Activated naive CD8-positive, alpha-beta T cell treated with anti-CD3 and anti-CD28 coated beads, Interleukin-2, amount 10 ng/mL, durations not matched to agents 7 days and 5 days (primary cell): ENCODE measurements at regions not wholly inside any gene's neighbourhood (a gene's known extent, or its start where the extent isn't known, plus 50 kb on each side); places are given as distances from the start of the nearest gene placed in this dataset.

Experiments
- ATAC-seq: fragments of 150-1000 bp; cut with Tn5 transposase; one replicate; pipeline ENCODE4 v1.10.0; 2021; ENCODE audit warnings: low read depth, moderate library complexity
- POLR2A ChIA-PET: fragments of 350-600 bp; sonication (Branson Sonifier 250); formaldehyde crosslinking; loops from one replicate; lab custom pipeline; 2021; ENCODE audit warnings: antibody characterized with exemption; lab: Charles Lee
- DNase-seq: peaks from one replicate; pipeline ENCODE4 v3.0.0; 2021
- H3K27ac Mint-ChIP-seq: one replicate; pipeline ENCODE4 v1.8.0; 2022; ENCODE audit warnings: mild to moderate bottlenecking, mixed read lengths
- H3K27me3 Mint-ChIP-seq: one replicate; pipeline ENCODE4 v1.8.0; 2022; ENCODE audit warnings: mild to moderate bottlenecking, moderate library complexity, mixed read lengths
- H3K36me3 Mint-ChIP-seq: one replicate; pipeline ENCODE4 v1.8.0; 2021; ENCODE audit warnings: mild to moderate bottlenecking, mixed read lengths
- H3K4me1 Mint-ChIP-seq: one replicate; pipeline ENCODE4 v1.8.0; 2021; ENCODE audit warnings: mixed read lengths
- H3K4me3 Mint-ChIP-seq: one replicate; pipeline ENCODE4 v1.8.0; 2022; ENCODE audit warnings: mild to moderate bottlenecking, moderate library complexity, mixed read lengths
- H3K9me3 Mint-ChIP-seq: one replicate; pipeline ENCODE4 v1.8.0; 2021; ENCODE audit warnings: mixed read lengths

DNA sequence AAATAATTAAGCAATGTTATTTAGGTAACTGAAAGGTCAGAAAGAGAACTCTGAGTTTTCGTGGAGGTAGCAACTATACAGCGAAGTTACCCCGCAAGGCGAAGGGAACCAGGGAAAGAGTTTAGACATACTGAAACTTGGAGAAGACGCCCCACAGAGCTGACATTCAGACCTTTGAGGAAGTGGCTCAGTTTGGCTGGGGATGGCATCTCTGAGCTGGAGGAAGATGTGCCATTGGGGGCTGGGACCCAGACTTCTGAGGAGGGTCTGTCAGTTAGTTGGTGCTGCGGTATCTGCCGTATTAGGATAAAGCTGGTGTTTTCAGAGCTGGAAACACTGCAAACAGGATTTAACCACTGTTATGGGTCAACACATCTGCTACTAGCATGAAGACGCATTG lies 156.6 kb downstream of the ANKRD50 start:
- no peaks in the 10 kb centered on the region for H3K9me3 Mint-ChIP-seq
- no peaks in the 10 kb centered on the region for H3K27me3 Mint-ChIP-seq
- ATAC-seq (no peak), DNase-seq (no peak)
- no peak overlapping the region for H3K27ac Mint-ChIP-seq
- POLR2A ChIA-PET, result no interaction called here
- no peaks in the 10 kb centered on the region for H3K4me1 Mint-ChIP-seq
- H3K36me3 Mint-ChIP-seq, result no peaks in the 10 kb centered on the region
- H3K4me3 Mint-ChIP-seq, result no peak overlapping the region

DNA sequence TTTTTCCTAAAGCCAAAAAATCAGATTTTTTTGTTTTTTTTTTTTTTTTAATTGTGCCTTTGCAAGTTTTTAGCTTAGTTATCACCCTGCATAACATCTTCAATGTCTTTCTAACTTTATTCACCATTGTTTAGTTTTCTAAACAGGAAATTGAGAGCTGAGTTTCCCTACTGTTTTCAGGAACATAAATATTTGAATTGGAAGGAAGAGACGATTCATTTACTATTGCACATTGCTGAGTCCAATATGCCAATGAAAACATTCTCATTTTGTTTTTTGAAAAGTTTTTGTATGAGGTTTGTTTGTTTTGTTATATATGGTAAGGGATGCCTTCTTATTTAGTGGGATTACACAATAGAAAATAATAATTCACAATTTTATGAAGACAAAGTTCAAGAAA lies 148.4 kb downstream of the ANKRD50 start:
- ATAC-seq (no peak), DNase-seq (no peak)
- Mint-ChIP-seq H3K27ac (no peak overlapping the region), H3K27me3 (no peaks in the 10 kb centered on the region), H3K4me1 (no peaks in the 10 kb centered on the region), H3K4me3 (no peak overlapping the region), H3K36me3 (no peaks in the 10 kb centered on the region), H3K9me3 (peaks cover 4% of the 10 kb centered on the region)
- POLR2A ChIA-PET, result no interaction called here

DNA sequence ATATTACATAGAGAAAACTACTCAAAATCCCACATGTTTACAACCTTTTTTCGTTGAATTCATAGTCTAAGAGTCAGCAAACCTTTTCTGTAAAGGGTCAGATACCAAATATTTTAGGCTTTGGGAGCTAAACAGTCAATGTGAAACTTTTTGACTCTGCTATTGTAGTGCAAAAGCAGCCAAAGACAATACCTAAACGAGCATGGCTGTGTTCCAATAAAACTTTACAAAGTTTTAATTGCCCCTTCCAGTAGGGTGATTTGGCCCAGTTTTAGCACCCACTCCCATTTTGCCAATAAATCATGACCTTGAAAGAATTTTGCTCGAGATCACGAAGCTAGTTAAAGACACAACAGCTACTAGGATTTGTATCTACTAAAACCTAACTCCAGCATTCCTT lies 147.2 kb downstream of the ANKRD50 start:
- ATAC-seq, result no peak
- Mint-ChIP-seq H3K36me3 (no peaks in the 10 kb centered on the region), H3K4me3 (no peak overlapping the region), H3K27ac (no peak overlapping the region), H3K9me3 (peaks cover 4% of the 10 kb centered on the region), H3K4me1 (no peaks in the 10 kb centered on the region), H3K27me3 (no peaks in the 10 kb centered on the region)
- no peak for DNase-seq
- POLR2A ChIA-PET, result no interaction called here

DNA sequence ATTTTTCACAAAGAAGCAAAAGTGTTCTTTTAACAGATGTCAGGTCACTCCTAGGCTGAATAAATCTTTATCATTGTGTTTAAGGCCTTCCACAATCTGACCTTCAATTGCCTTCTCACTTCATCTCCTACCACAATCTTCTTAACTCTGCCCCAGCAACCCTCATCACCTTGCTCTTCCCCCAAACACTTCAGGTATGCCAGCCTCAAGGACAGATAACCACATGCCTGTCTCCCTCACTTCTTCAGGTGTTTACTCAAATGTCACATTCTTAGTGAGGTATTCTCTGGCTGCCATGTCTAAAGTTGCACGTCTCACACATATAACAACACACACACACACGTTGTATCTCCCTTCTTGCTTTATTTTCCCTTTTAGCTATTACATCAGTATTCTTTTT lies 146.5 kb downstream of the ANKRD50 start:
- peaks cover 4% of the 10 kb centered on the region for H3K9me3 Mint-ChIP-seq

DNA sequence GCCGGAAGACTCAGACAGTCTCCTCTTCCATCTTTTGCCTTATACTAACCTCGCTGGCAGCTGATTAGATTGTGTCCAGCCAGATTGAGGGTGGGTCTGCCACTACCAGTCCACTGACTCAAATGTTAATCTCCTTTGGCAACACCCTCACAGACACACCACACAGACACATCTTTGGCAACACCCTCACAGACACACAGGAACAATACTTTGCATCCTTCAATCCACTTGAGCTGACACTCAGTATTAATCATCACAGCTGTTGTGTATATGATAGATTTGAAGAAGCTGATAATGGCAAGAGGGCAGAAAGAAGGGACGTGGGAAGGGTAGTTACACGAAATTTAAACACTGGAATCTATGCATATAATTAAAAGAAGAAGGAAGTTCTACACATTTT lies 139.5 kb downstream of the ANKRD50 start:
- Mint-ChIP-seq H3K27ac (no peak overlapping the region), H3K4me1 (no peaks in the 10 kb centered on the region), H3K9me3 (no peaks in the 10 kb centered on the region), H3K4me3 (no peak overlapping the region), H3K36me3 (no peaks in the 10 kb centered on the region), H3K27me3 (no peaks in the 10 kb centered on the region)
- ATAC-seq (no peak), DNase-seq (no peak)
- POLR2A ChIA-PET, result no interaction called here

More for the DNA sequence above, 146.5 kb downstream of the ANKRD50 start:
- Mint-ChIP-seq H3K36me3 (no peaks in the 10 kb centered on the region), H3K27ac (no peak overlapping the region), H3K27me3 (no peaks in the 10 kb centered on the region), H3K4me1 (no peaks in the 10 kb centered on the region), H3K4me3 (no peak overlapping the region)
- DNase-seq (no peak), ATAC-seq (no peak)
- POLR2A ChIA-PET, result no interaction called here

DNA sequence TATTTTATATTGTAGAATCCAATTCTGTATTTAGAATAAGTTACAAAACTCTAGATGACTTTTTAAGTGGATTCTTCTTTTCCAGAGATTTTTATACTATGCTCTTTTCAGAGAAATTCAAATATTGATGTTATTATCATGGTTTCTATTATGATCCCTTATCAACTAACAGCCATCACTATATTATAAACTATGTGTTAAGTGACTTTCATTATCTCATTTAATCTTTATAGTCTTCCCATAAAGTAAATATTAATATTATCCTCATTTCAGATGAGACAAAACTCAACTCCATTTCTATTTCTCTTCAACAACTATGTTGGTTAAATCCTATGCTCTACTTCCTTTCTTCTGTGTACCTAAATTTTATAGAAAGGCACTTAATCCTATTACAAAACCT lies 132.6 kb downstream of the ANKRD50 start:
- ATAC-seq, result no peak
- POLR2A ChIA-PET, result no interaction called here
- no peak overlapping the region for H3K27ac Mint-ChIP-seq
- DNase-seq, result no peak
- no peaks in the 10 kb centered on the region for H3K9me3 Mint-ChIP-seq
- no peaks in the 10 kb centered on the region for H3K27me3 Mint-ChIP-seq
- H3K4me3 Mint-ChIP-seq, result no peak overlapping the region
- no peaks in the 10 kb centered on the region for H3K4me1 Mint-ChIP-seq
- no peaks in the 10 kb centered on the region for H3K36me3 Mint-ChIP-seq

DNA sequence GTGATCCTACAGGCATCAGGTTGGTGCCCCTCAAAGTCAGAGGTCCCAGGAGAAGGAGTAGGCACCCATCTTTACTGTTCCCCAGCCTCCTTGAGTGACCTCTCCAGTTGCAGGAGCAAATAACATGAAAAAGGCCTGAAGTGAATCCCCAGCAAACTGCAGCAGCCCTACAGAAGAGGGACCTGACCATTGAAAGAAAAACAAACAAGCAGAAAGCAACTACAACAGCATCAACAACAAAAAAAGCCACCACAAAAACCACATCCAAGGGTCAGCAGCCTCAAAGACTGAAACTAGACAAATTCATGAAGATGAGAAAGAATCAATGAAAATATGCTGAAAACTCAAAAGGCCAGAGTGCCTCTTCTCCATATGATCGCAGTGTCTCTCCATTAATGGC lies 128.7 kb downstream of the ANKRD50 start:
- POLR2A ChIA-PET, result no interaction called here
- no peaks in the 10 kb centered on the region for H3K4me1 Mint-ChIP-seq
- no peaks in the 10 kb centered on the region for H3K27me3 Mint-ChIP-seq
- H3K9me3 Mint-ChIP-seq, result no peaks in the 10 kb centered on the region
- H3K27ac Mint-ChIP-seq, result no peak overlapping the region
- no peak overlapping the region for H3K4me3 Mint-ChIP-seq
- ATAC-seq, result no peak
- DNase-seq, result no peak
- H3K36me3 Mint-ChIP-seq, result no peaks in the 10 kb centered on the region

DNA sequence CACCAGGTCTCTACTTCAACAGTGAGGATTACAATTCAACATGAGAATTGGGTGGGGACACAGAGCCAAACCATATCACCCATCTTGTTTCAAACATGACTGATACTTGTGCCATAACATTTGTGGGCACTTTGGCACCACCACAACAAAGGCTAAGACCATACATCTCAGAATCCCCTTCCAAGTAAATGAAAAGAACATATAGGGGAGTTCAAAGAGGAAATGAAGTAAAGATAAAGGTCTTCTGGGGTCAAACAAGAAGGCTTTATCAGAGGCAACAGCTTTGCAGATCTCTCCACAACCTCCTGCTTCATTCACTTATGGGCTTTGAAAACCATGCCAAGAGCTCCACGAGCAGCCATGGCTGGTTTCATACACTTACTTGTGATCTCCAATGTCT lies 122.7 kb downstream of the ANKRD50 start:
- Mint-ChIP-seq H3K27ac (no peak overlapping the region), H3K27me3 (no peaks in the 10 kb centered on the region), H3K36me3 (no peaks in the 10 kb centered on the region), H3K9me3 (no peaks in the 10 kb centered on the region), H3K4me1 (no peaks in the 10 kb centered on the region), H3K4me3 (no peak overlapping the region)
- DNase-seq (no peak), ATAC-seq (no peak)
- POLR2A ChIA-PET, result no interaction called here

DNA sequence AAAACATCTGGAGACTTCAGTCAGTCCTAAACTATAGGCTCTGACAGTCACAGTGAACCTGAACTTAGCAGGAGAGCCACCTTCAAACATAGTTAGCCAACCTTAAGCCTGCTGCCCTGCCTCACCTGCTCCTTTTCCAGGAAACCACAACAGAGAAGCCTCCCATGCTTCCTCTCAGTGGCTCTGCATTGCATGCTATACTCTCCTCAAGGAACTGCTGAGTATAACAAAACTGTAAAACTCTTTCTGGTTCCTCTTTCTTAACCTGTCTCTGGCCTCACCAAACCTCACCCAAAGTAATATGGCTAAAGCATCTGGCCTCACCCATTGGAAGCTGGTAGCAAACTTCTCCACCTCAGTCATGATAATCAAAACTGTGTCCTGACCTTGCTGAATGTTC lies 122.1 kb downstream of the ANKRD50 start:
- no peaks in the 10 kb centered on the region for H3K36me3 Mint-ChIP-seq
- no peak overlapping the region for H3K4me3 Mint-ChIP-seq
- H3K9me3 Mint-ChIP-seq, result no peaks in the 10 kb centered on the region
- POLR2A ChIA-PET, result no interaction called here
- H3K27me3 Mint-ChIP-seq, result no peaks in the 10 kb centered on the region
- H3K27ac Mint-ChIP-seq, result no peak overlapping the region
- ATAC-seq (no peak), DNase-seq (no peak)
- no peaks in the 10 kb centered on the region for H3K4me1 Mint-ChIP-seq

DNA sequence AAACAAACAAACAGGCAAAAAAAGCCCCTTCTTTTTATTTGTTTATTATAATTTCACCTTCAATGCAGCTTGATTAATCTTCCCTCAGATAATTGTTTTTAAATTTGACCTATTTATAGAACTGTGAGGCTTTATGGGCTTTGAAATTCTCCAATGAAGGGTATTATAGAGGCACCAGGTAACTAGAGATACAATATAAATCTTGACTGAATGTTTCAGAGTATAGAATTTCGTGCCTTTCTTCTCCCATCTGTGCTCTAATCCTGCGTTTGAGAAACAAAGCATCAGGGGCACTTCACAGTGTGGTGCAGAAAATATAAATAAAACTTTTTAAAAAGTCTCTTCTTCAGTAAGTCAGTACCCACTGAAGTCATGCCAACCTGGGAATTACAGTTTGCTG lies 120.9 kb downstream of the ANKRD50 start:
- no peaks in the 10 kb centered on the region for H3K27me3 Mint-ChIP-seq
- POLR2A ChIA-PET, result no interaction called here
- no peaks in the 10 kb centered on the region for H3K4me1 Mint-ChIP-seq
- DNase-seq, result no peak
- no peak for ATAC-seq
- H3K4me3 Mint-ChIP-seq, result no peak overlapping the region
- no peak overlapping the region for H3K27ac Mint-ChIP-seq
- H3K9me3 Mint-ChIP-seq, result no peaks in the 10 kb centered on the region
- no peaks in the 10 kb centered on the region for H3K36me3 Mint-ChIP-seq

DNA sequence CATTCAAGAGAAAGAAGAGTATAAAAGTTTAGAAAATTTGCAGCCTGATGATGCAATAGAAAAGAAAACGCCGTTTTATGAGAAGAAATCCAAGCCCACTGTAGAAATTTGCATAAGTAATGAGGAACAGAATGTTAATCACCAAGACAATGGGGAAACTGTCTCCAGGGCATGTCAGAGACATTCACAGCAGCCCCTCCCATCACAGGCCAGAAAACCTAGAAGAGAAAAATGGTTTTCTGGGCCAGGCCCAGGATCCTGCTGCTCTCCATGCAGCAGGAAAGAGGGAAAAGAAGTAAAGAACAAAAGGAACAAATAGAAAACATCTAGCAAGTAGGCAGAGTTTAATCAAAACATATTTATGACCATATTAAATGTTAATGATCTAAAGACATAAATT lies 119.0 kb downstream of the ANKRD50 start:
- no peak overlapping the region for H3K4me3 Mint-ChIP-seq

DNA sequence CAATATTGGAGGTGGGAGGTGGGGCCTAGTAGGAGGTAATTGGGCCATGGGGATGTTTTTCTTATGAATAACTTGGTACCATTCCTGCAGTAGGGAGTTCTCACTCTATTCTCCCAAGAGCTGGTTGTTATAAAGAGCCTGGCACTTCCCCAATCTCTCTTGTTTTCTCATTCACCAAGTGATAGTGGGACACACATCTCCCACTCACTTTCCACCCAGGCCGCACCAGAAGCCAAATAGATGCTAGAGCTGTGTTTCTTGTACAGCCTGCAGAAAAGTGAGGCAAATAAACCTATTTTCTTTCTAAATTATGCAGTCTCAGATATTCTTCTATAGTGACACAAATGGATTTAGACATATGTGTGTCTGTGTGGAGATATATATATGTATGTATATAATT lies 117.6 kb downstream of the ANKRD50 start:
- H3K9me3 Mint-ChIP-seq, result no peaks in the 10 kb centered on the region
- no peak for DNase-seq
- no peak overlapping the region for H3K27ac Mint-ChIP-seq
- no peak for ATAC-seq
- H3K36me3 Mint-ChIP-seq, result no peaks in the 10 kb centered on the region
- H3K27me3 Mint-ChIP-seq, result no peaks in the 10 kb centered on the region
- H3K4me1 Mint-ChIP-seq, result no peaks in the 10 kb centered on the region
- POLR2A ChIA-PET, result no interaction called here
- H3K4me3 Mint-ChIP-seq, result no peak overlapping the region

More for the DNA sequence above, 119.0 kb downstream of the ANKRD50 start:
- no peak for ATAC-seq
- no peaks in the 10 kb centered on the region for H3K36me3 Mint-ChIP-seq
- DNase-seq, result no peak
- no peaks in the 10 kb centered on the region for H3K9me3 Mint-ChIP-seq
- H3K27me3 Mint-ChIP-seq, result no peaks in the 10 kb centered on the region
- no peaks in the 10 kb centered on the region for H3K4me1 Mint-ChIP-seq
- POLR2A ChIA-PET, result no interaction called here
- H3K27ac Mint-ChIP-seq, result no peak overlapping the region

DNA sequence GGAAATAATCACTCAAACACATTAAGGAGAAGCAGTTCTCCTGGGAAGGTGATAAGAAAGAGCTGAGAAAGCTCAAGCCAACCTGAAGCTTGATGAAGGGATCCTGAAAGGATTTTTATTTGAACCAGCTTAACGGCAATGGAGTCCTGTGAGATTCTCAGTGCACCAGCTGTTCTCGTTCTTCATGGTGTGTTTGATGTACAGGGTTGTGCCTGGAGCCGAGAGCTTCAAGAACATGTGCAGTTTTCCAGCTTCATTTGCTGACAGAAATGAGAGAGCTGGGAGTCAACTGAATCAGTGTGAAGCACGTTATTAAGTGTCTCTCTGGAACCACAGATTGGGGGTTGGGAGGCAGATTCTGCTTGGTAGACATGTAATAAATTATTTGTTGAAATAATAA lies 115.7 kb downstream of the ANKRD50 start:
- Mint-ChIP-seq H3K27me3 (no peaks in the 10 kb centered on the region), H3K4me3 (no peak overlapping the region), H3K36me3 (no peaks in the 10 kb centered on the region), H3K4me1 (no peaks in the 10 kb centered on the region), H3K9me3 (no peaks in the 10 kb centered on the region), H3K27ac (no peak overlapping the region)
- ATAC-seq (no peak), DNase-seq (no peak)
- POLR2A ChIA-PET, result no interaction called here

DNA sequence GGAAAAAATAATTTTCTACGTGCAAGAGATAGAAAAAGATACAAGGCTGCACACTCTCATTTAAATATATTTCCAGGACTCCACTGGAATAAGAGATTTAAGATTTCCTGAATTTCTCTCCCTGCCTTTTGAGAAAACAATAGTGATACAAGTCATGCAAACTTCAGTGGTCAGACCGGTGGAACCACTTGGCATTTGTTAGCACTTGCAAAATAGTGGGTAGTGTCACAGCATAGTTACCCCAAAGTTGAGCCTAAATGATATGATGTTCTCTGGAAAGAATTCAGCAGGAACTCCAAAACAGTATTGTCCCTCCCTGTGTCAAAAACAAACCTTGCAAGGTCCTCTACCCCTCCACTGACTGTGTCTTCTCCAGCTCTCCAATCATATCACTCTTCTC lies 102.3 kb downstream of the ANKRD50 start:
- Mint-ChIP-seq H3K9me3 (peaks cover 2% of the 10 kb centered on the region), H3K4me1 (no peaks in the 10 kb centered on the region), H3K27ac (no peak overlapping the region), H3K36me3 (no peaks in the 10 kb centered on the region), H3K4me3 (no peak overlapping the region), H3K27me3 (peaks cover 2% of the 10 kb centered on the region)
- POLR2A ChIA-PET, result no interaction called here
- DNase-seq (no peak), ATAC-seq (no peak)
